ENCODE measurements at regions not wholly inside any gene's neighbourhood (a gene's known extent, or its start where the extent isn't known, plus 50 kb on each side); places are given as distances from the start of the nearest gene placed in this dataset.
"Not testable (repeated sequence)": the region's sequence is repeated elsewhere in the genome, so short reads cannot be mapped to it uniquely, and the experiment has no call there.

- DNase-seq (ENCODE audit: extremely low read depth, low read depth) = no peak
These were observed 303.7 kb downstream of the CDH19 start for GRCh38 chr18:66300141-66300540.

- no peak for DNase-seq (ENCODE audit: extremely low read depth, low read depth)
These were observed 323.4 kb downstream of the CDH19 start for GRCh38 chr18:66280470-66280869.

GRCh38 chr18:66271962-66272361 lies 331.9 kb downstream of the CDH19 start:
- no peak for DNase-seq (ENCODE audit: extremely low read depth, low read depth)

GRCh38 chr18:66264130-66264529 lies 339.8 kb downstream of the CDH19 start:
- DNase-seq (ENCODE audit: extremely low read depth, low read depth) = no peak

- DNase-seq (ENCODE audit: extremely low read depth, low read depth) = no peak
These were observed 349.8 kb downstream of the CDH19 start for GRCh38 chr18:66254121-66254520.

GRCh38 chr18:66252703-66253102 lies 351.2 kb downstream of the CDH19 start:
- no peak for DNase-seq (ENCODE audit: extremely low read depth, low read depth)

GRCh38 chr18:66235206-66235605 lies 368.7 kb downstream of the CDH19 start:
- no peak for DNase-seq (ENCODE audit: extremely low read depth, low read depth)

- no peak for DNase-seq (ENCODE audit: extremely low read depth, low read depth)
These were observed 377.1 kb downstream of the CDH19 start for GRCh38 chr18:66226782-66227181.

- not testable (repeated sequence) for DNase-seq (ENCODE audit: extremely low read depth, low read depth)
These were observed 380.6 kb downstream of the CDH19 start for GRCh38 chr18:66223317-66223716.

GRCh38 chr18:66222174-66222573 lies 381.7 kb downstream of the CDH19 start:
- DNase-seq (ENCODE audit: extremely low read depth, low read depth) = no peak

GRCh38 chr18:66219817-66220216 lies 384.1 kb downstream of the CDH19 start:
- DNase-seq (ENCODE audit: extremely low read depth, low read depth) = no peak

- no peak for DNase-seq (ENCODE audit: extremely low read depth, low read depth)
These were observed 392.1 kb downstream of the CDH19 start for GRCh38 chr18:66211749-66212148.

GRCh38 chr18:66210875-66211274 lies 393.0 kb downstream of the CDH19 start:
- no peak for DNase-seq (ENCODE audit: extremely low read depth, low read depth)

GRCh38 chr18:66209656-66210055 lies 394.2 kb downstream of the CDH19 start:
- DNase-seq (ENCODE audit: extremely low read depth, low read depth) = no peak

GRCh38 chr18:66196805-66197204 lies 407.1 kb downstream of the CDH19 start:
- no peak for DNase-seq (ENCODE audit: extremely low read depth, low read depth)

- no peak for DNase-seq (ENCODE audit: extremely low read depth, low read depth)
These were observed 410.0 kb downstream of the CDH19 start for GRCh38 chr18:66193938-66194337.

- DNase-seq (ENCODE audit: extremely low read depth, low read depth) = no peak
These were observed 410.5 kb downstream of the CDH19 start for GRCh38 chr18:66193394-66193793.

GRCh38 chr18:66168685-66169235 lies 417.9 kb downstream of the CDH7 start:
- DNase-seq (ENCODE audit: extremely low read depth, low read depth) = no peak

- DNase-seq (ENCODE audit: extremely low read depth, low read depth) = no peak
These were observed 417.2 kb downstream of the CDH7 start for GRCh38 chr18:66167829-66168684.

- DNase-seq (ENCODE audit: extremely low read depth, low read depth) = no peak
These were observed 409.2 kb downstream of the CDH7 start for GRCh38 chr18:66160007-66160406.

- DNase-seq (ENCODE audit: extremely low read depth, low read depth) = no peak
These were observed 408.6 kb downstream of the CDH7 start for GRCh38 chr18:66159451-66159850.

GRCh38 chr18:66156946-66157687 lies 406.3 kb downstream of the CDH7 start:
- DNase-seq (ENCODE audit: extremely low read depth, low read depth) = no peak

Measured in NCI-H460 (cell line).